Embryonic facial prominence (tissue), 1 donor: ENCODE measurements at regions not wholly inside any gene's neighbourhood (a gene's known extent, or its start where the extent isn't known, plus 50 kb on each side); places are given as distances from the start of the nearest gene placed in this dataset.

Source experiments
- DNase-seq: peaks from one replicate; pipeline ENCODE4 v3.0.0-alpha.2; 2016; ENCODE audit errors: extremely low spot score

- DNase-seq, result no peak
Measured at GRCh38 chr20:58069796-58070663, 158.4 kb downstream of the ANKRD60 start.

GRCh38 chr20:58069207-58069606 is 159.2 kb downstream of the ANKRD60 start:
- no peak for DNase-seq

GRCh38 chr20:58065508-58066361 is 162.7 kb downstream of the ANKRD60 start:
- no peak for DNase-seq

GRCh38 chr20:58064411-58065010 is 163.9 kb downstream of the ANKRD60 start:
- DNase-seq, result no peak

- no peak for DNase-seq
Measured at GRCh38 chr20:58059260-58059544, 169.3 kb downstream of the ANKRD60 start.

- DNase-seq, result no peak
Measured at GRCh38 chr20:58058421-58059259, 169.8 kb downstream of the ANKRD60 start.

- no peak for DNase-seq
Measured at GRCh38 chr20:58056921-58057686, 171.3 kb downstream of the ANKRD60 start.

GRCh38 chr20:58056021-58056591 is 172.3 kb downstream of the ANKRD60 start:
- no peak for DNase-seq

- no peak for DNase-seq
Measured at GRCh38 chr20:58054780-58055373, 173.6 kb downstream of the ANKRD60 start.

GRCh38 chr20:58054082-58054779 is 174.2 kb downstream of the ANKRD60 start:
- DNase-seq, result no peak

- DNase-seq, result no peak
Measured at GRCh38 chr20:58053391-58054055, 174.9 kb downstream of the ANKRD60 start.

GRCh38 chr20:58051367-58051766 is 177.1 kb downstream of the ANKRD60 start:
- DNase-seq, result no peak

- DNase-seq, result peak; percentile 48
Measured at GRCh38 chr20:58048096-58048702, 180.3 kb downstream of the ANKRD60 start.

GRCh38 chr20:58046311-58046710 is 182.1 kb downstream of the ANKRD60 start:
- DNase-seq, result no peak

GRCh38 chr20:58045579-58045978 is 182.9 kb downstream of the ANKRD60 start:
- no peak for DNase-seq

- DNase-seq, result no peak
Measured at GRCh38 chr20:58044931-58045555, 183.4 kb downstream of the ANKRD60 start.

- no peak for DNase-seq
Measured at GRCh38 chr20:58044286-58044685, 184.2 kb downstream of the ANKRD60 start.
